ENCODE measurements at regions not wholly inside any gene's neighbourhood (a gene's known extent, or its start where the extent isn't known, plus 50 kb on each side); places are given as distances from the start of the nearest gene placed in this dataset.

DNA sequence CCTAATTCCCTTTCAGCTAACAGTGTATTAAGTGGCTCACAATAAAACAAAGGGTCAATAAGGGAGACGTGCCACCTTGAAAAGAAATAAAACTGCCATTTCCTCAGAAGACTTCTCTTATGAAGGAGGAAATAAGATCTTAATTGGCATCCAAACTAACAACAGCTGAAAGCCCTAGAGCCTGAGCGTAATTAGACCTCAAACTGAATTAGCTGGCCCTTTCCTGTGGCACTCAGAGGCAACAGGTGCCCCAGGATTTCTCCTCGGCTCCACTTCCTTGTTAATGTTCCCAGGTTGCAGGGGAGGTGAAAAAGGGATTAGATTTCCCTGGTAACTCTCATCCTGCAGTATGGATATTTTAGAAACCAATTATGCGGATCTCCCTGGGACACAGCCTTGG lies 804.3 kb downstream of the DCDC2C start:
- Histone ChIP-seq H3K4me3 (ENCODE audit: insufficient read depth, low read length, poor library complexity, severe bottlenecking) (no peak overlapping the region), H3K27me3 (ENCODE audit: low read length) (no peaks in the 10 kb centered on the region), H3F3A (ENCODE audit: insufficient read depth) (no peaks in the 10 kb centered on the region), H3K9ac (ENCODE audit: low read length) (no peak overlapping the region), H3K9me3 (ENCODE audit: insufficient read depth, low read length) (no peaks in the 10 kb centered on the region), H3K36me3 (ENCODE audit: low read length) (no peaks in the 10 kb centered on the region), H3K27ac (ENCODE audit: low read depth, low read length) (no peak overlapping the region), H3K79me2 (ENCODE audit: insufficient read depth, low read length) (no peaks in the 10 kb centered on the region), H3K9me2 (replicated peaks; ENCODE audit: insufficient read depth, low read length) (no peaks in the 10 kb centered on the region), H4K20me1 (ENCODE audit: low read depth, low read length) (no peaks in the 10 kb centered on the region), H3K4me2 (ENCODE audit: low read depth, low read length, poor library complexity, severe bottlenecking) (no peak overlapping the region), H2AFZ (ENCODE audit: low read depth, low read length, severe bottlenecking) (no peak overlapping the region)
- TF ChIP-seq, protein P1, sequence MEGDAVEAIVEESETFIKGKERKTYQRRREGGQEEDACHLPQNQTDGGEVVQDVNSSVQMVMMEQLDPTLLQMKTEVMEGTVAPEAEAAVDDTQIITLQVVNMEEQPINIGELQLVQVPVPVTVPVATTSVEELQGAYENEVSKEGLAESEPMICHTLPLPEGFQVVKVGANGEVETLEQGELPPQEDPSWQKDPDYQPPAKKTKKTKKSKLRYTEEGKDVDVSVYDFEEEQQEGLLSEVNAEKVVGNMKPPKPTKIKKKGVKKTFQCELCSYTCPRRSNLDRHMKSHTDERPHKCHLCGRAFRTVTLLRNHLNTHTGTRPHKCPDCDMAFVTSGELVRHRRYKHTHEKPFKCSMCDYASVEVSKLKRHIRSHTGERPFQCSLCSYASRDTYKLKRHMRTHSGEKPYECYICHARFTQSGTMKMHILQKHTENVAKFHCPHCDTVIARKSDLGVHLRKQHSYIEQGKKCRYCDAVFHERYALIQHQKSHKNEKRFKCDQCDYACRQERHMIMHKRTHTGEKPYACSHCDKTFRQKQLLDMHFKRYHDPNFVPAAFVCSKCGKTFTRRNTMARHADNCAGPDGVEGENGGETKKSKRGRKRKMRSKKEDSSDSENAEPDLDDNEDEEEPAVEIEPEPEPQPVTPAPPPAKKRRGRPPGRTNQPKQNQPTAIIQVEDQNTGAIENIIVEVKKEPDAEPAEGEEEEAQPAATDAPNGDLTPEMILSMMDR (IDR thresholded peaks at IDR 0.05; ENCODE audit: insufficient read depth, low read length, poor library complexity, severe bottlenecking) = no peak
- no peak for TF ChIP-seq EZH2phosphoT487 (conservative IDR thresholded peaks at IDR 0.05; ENCODE audit: low read length)

DNA sequence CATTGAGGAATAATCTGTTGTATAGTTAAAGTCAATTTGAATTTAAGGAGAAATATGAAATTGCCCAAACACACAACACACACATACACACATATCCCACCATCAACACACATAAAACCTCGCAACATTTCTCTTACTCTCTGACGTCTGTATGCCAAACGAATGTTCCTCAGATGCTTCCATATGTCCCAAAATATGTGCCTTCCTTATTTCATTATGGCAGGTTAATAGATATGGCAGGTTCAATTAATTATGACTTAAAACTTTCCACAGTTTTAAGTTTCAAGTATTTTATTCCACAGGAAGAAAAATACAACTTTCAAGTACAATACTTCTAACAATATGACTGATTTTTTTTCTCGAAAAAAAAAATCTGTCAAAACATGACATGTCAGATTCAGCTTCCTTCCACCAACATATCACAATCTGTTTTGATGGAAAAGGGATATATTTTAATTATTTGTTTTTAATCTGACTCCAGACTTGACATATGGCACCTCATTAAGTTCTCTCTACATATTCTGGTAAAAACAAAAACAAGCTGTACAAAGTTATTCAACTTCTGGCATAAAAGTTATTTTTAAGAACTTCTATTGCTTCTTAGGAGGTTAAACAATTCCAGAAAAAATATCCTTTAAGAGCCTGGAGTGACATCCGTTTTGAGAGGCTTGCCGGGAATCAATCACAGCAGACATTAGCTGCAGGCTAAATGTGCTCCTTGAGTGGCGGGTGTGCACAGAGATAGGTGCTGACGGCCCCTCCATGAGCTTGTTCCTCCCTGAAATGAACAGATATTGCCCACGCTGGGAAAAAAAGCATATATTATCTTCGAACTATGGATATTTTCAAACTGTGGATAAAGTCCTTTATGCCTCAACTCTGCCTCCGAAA lies 812.7 kb downstream of the DCDC2C start:
- no peaks in the 10 kb centered on the region for H3F3A ChIP-seq (ENCODE audit: insufficient read depth)
- no peak for TF ChIP-seq EZH2phosphoT487 (conservative IDR thresholded peaks at IDR 0.05; ENCODE audit: low read length)
- TF ChIP-seq, protein P1 (IDR thresholded peaks at IDR 0.05; ENCODE audit: insufficient read depth, low read length, poor library complexity, severe bottlenecking) = no peak
- no peak overlapping the region for H3K4me2 ChIP-seq (ENCODE audit: low read depth, low read length, poor library complexity, severe bottlenecking)
- H3K36me3 ChIP-seq (ENCODE audit: low read length) = no peaks in the 10 kb centered on the region
- H3K9me2 ChIP-seq (replicated peaks; ENCODE audit: insufficient read depth, low read length) = no peaks in the 10 kb centered on the region
- no peaks in the 10 kb centered on the region for H3K27me3 ChIP-seq (ENCODE audit: low read length)
- H4K20me1 ChIP-seq (ENCODE audit: low read depth, low read length) = no peaks in the 10 kb centered on the region
- no peak overlapping the region for H3K4me3 ChIP-seq (ENCODE audit: insufficient read depth, low read length, poor library complexity, severe bottlenecking)
- no peaks in the 10 kb centered on the region for H3K79me2 ChIP-seq (ENCODE audit: insufficient read depth, low read length)
- no peak overlapping the region for H3K9ac ChIP-seq (ENCODE audit: low read length)
- H3K9me3 ChIP-seq (ENCODE audit: insufficient read depth, low read length) = no peaks in the 10 kb centered on the region
- no peak overlapping the region for H3K27ac ChIP-seq (ENCODE audit: low read depth, low read length)
- no peak overlapping the region for H2AFZ ChIP-seq (ENCODE audit: low read depth, low read length, severe bottlenecking)

DNA sequence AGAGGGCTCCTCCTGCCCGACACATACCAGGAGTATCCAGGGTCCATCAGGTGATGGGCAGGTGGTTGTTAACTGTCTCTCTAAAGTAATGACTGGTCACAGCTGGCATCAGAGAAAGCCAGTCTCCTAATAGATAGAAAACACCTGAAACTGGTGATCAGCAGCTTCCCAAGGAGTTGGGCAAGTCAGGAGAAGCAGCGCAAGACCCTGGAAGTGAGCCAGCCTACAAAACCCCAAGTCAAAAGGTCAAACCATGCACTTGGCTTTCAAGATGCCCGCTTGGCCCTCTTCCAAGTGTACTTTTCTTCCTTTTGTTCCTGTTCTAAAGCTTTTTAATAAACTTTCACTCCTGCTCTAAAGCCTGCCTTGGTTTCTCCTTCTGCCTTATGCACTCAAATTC lies 815.2 kb downstream of the DCDC2C start:
- no peaks in the 10 kb centered on the region for H3K36me3 ChIP-seq (ENCODE audit: low read length)
- H3K27me3 ChIP-seq (ENCODE audit: low read length) = no peaks in the 10 kb centered on the region
- no peak overlapping the region for H3K27ac ChIP-seq (ENCODE audit: low read depth, low read length)
- no peak overlapping the region for H2AFZ ChIP-seq (ENCODE audit: low read depth, low read length, severe bottlenecking)
- no peaks in the 10 kb centered on the region for H4K20me1 ChIP-seq (ENCODE audit: low read depth, low read length)
- no peaks in the 10 kb centered on the region for H3K9me3 ChIP-seq (ENCODE audit: insufficient read depth, low read length)
- no peaks in the 10 kb centered on the region for H3K9me2 ChIP-seq (replicated peaks; ENCODE audit: insufficient read depth, low read length)
- H3K4me3 ChIP-seq (ENCODE audit: insufficient read depth, low read length, poor library complexity, severe bottlenecking) = no peak overlapping the region
- H3K4me2 ChIP-seq (ENCODE audit: low read depth, low read length, poor library complexity, severe bottlenecking) = no peak overlapping the region
- no peaks in the 10 kb centered on the region for H3K79me2 ChIP-seq (ENCODE audit: insufficient read depth, low read length)
- TF ChIP-seq, protein P1 (IDR thresholded peaks at IDR 0.05; ENCODE audit: insufficient read depth, low read length, poor library complexity, severe bottlenecking) = no peak
- TF ChIP-seq EZH2phosphoT487 (conservative IDR thresholded peaks at IDR 0.05; ENCODE audit: low read length) = no peak
- no peaks in the 10 kb centered on the region for H3F3A ChIP-seq (ENCODE audit: insufficient read depth)
- no peak overlapping the region for H3K9ac ChIP-seq (ENCODE audit: low read length)
